Dermis microvascular lymphatic vessel endothelial cell (primary cell): ENCODE measurements at regions not wholly inside any gene's neighbourhood (a gene's known extent, or its start where the extent isn't known, plus 50 kb on each side); places are given as distances from the start of the nearest gene placed in this dataset.

Source experiments
- DNase-seq, 2 donors: peaks; one replicate each; pipeline versions ENCODE4 v3.0.0 to v3.0.0-alpha.2; 2010; ENCODE audit warnings: low read depth in 2 of 2

GRCh38 chr1:4016351-4017130, 116.5 kb upstream of the C1orf174 start:
- DNase-seq: no peak

DNA sequence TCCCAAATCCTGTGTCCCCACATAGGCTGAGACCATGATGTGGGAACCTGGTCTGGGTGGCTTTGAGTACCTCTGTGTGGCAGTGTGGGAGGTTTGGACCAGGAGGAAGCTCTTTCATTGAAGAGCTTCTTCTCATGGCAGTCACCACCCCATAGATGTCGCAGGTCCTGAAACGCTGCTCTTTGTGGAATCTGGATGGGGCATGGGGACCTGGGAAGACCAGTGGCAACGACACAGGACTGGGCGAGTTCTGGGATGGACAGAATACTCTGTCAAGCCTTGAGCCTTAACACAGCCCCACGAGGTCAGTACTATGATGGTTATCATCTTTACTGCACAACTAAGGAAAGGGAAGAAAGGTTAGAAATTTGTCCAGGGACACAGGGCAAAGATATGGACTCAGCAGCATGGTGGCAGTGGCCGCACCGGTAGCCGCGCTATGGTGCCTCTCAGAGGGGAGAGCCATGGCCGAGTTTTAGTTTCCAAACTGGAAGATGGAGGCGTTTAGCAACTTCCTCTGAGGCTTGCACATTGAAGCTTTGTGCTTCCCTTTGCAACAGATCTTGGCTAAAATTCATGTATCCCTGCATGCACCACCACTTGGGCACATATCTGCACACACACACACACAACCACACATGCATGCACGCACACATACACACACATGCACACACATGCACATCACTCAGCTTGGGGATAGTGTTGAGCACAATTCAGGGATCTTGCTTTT, 117.7 kb upstream of the C1orf174 start:
- DNase-seq: no peak

GRCh38 chr1:4018466-4019146, 118.5 kb upstream of the C1orf174 start:
- DNase-seq: no peak

DNA sequence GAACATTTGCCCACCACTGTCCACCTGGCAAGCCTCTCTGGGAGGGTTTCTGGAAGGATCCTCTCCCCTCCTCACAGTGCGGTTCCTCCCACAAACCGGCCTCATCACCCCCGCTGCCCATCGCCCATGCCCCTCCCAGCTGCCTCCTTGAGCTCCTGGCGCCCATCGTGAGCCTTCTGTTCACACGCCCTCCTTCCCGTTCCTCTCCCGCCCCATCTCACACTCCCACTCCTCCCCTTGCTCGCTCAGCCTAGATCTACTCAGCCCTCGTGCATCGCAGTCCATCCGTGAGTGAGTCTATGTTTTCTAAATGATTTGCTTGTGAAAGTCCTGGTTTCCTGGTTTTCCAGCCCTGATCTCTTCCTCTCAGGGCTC, 119.1 kb upstream of the C1orf174 start:
- DNase-seq: no peak

DNA sequence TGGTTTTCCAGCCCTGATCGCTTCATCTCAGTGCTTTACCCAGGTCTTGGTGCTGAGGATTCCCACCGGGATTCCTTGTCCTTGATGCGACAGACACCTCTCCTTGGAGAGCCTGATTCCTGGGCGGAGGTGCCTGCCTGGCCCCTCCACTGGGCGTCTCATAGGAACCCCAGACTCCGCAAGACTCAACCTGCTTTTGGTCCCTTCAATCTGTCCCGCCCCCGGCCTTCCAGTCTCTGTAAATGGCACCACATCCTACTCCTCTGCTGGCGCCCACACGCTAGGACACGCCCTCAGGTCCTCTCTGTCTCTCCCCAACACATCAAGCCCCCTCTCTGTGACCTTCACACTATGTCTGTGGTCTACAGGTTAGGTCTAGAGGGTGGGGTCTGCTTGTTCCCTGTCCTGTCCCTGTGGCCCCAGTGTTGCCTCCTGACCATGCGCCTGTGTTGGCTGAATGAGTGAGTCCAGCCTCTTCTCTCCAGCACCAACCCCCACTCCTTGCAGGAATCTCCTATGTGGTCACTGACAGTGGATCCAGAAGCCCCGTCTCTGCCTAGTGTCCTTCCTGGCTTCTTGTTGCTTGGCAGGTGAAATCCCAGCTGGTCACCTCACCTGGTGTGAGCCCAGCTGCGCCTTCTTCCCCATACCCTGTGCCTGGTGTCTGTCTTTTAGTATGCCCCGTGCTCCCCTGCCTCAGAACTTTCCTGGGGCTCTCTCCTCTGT, 119.7 kb upstream of the C1orf174 start:
- DNase-seq: no peak

DNA sequence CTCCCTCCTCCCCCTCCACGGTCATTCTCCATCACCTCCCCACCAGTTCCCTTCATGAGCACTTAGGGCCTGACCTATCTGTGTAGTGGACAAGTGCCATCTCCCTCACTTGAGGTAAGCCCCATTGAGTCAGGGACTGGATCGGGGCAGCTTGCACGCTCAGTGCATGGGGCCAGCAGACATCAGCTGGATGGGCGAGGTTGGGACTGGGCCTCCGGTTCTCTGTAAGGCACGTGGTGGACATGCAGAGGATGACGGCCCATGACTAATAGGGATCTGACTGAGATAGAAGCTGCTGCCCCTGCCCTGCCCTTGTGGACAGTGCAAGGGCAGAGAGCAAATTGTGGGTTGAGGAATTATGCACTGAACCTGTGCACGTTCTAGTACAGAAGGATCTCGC, 120.4 kb upstream of the C1orf174 start:
- DNase-seq: no peak

- no peak for DNase-seq
Measured at GRCh38 chr1:4021136-4021973, 121.3 kb upstream of the C1orf174 start.

GRCh38 chr1:4021974-4022268, 121.8 kb upstream of the C1orf174 start:
- DNase-seq: no peak

DNA sequence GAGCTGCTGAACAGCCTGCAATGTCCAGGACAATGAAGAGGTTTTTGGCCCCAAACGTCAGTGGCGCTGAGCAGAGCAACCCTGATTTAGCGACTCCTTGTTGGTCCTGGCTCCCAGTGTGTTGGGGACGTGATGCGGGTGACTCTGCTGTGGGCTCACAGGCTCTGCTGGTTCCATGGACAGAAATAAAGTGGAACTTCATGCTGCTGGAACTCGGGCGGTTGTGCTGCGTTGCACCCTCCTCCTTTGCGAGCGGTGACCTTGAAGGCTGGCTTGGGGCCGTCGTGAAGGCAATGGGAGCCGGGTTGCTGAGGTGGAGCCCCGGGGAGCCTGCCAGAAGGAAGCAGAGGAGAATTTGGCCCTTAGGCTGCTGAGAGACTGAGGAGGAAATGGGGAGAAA, 122.6 kb upstream of the C1orf174 start:
- no peak for DNase-seq

- no peak for DNase-seq
Measured at GRCh38 chr1:4023678-4024077, 123.6 kb upstream of the C1orf174 start.

DNA sequence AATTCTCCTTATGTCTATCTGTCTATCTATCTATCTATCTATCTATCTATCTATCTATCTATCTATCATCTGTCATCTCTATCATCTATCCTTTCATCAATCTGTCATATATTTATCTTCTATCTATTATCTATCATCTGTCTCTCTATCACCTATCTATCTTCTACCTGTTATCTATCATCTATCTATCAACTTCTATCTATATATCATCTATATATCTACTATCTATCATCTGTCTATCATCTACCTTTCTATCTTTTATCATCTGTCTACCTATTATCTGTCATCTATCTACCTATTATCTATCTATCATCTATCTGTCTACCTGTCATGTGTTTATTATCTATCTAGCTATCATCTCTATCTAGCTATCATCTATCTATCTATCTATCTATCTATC, 124.7 kb upstream of the C1orf174 start:
- no peak for DNase-seq

DNA sequence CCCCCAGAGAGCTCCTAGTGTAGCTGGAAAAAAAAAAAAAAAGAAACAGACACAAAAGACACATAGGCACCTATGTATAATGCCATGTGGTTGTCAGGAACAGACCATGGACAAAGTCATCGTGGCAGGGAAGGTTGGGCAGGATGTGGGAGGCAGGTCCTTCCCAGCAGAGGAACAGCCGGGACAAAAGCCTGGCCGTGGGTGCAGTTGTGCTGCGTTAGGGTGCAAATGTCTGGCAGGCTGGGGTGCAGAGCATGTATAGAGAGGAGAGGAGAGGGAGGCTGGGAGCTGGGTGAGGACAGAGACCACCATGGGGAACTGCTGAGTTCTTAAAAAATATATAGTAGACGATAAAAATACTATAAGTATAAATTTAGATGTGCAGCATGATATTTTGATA, 125.7 kb upstream of the C1orf174 start:
- no peak for DNase-seq

GRCh38 chr1:4027008-4027407, 126.9 kb upstream of the C1orf174 start:
- no peak for DNase-seq

DNA sequence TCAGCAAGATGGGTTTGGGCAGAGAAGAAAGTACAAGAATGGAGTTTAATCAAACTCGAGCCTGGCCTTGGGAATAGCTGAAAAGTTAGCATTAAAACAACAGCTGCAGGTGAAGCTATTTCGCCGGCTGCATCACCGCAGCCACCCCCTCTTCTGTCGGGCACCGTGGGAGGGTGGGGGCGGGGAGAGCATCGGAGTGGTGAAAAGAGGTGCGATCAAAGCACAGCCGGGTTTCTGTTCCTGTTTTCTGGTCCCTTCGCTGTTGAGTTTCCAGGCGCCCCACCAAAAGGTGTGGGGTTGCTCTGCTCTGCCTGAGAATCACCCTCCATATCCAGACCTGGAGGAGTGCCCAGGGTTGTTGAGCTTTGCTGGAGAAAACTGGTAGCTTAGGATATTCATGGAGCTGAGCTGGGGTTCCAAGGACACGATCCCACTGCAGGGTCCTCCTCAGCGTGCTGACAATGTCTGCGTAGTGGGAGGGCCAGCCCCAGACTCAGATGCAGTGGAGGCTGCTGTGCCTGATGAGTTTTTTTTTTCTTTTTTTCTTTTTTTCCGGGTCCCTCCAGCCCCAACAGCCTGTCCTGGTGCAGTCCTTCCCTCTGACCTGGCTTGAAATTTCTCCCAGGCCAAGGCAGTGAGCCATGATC, 127.5 kb upstream of the C1orf174 start:
- no peak for DNase-seq

DNA sequence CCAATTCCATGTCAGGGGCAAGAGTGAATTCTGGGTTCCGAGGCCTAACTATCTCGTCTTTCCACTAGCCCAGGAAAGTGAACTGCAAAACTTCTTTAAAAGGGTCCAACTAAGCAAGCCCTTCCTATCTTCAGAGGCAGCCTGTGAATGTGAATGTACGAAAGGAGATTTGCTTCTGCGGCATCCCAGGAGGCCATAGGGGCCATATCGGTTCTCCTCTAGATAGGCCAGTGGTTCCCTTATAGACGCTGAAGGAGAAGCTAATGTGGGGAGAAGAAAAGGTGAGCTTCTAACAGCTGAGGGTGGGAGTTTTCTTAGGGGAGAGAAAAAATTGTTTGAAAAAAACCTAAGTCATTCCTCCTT, 128.0 kb upstream of the C1orf174 start:
- no peak for DNase-seq

GRCh38 chr1:4029376-4029775, 129.3 kb upstream of the C1orf174 start:
- no peak for DNase-seq

- DNase-seq: no peak
Measured at GRCh38 chr1:4032571-4032970, 132.5 kb upstream of the C1orf174 start.

GRCh38 chr1:4033129-4033676, 133.1 kb upstream of the C1orf174 start:
- no peak for DNase-seq

DNA sequence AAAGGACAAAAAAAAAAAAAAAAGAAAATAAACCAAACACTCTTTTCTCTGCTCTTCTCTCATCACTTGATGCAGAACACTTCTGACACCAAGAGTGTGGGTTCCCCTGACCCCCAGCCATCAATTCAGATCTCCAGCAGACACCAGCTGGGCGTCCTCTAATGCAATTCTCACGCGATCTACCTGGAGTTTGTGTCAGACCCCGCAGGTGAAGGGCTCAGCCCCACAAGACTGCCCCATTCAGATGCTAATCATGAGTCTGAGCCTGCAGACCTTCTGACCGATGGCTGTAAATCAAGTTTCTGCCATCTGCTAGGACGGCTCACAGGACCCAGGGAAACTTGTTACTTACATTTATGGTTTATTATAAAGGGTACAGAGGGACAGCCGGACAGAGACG, 133.6 kb upstream of the C1orf174 start:
- DNase-seq: no peak

DNA sequence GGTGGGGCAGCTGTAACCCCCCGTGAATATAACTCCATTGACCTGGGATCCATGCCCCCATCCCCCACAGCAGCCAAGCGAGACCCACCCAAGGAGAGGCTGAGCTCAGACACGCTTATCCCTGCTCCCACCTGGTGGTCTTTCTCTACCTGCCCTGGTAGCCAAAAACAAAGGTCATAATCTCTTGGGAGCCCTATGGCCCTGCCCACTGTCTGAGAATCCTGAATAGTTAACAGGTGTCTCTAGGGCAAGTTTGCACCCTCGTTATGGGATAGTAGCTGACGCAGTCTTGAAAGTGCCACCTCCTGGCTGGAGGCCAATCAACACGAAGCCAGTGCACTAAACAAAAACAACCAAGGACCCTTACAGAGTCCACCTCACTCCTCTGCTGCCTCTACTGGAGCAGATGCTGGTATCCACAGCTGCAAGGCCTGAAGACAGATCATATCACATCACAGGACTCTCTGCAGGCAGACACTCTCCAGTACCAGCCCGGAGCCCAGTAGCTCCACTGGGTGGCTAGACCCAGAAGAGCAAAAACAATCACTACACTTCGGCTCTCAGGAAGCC, 134.3 kb upstream of the C1orf174 start:
- DNase-seq: no peak
